Endothelial cell of umbilical vein (primary cell): ENCODE measurements at regions not wholly inside any gene's neighbourhood (a gene's known extent, or its start where the extent isn't known, plus 50 kb on each side); places are given as distances from the start of the nearest gene placed in this dataset.

Experiments used
- BruUV-seq: library from RNA; stranded (reverse); fragments of 400-500 nt; replicated peaks from 2 replicates; lab custom pipeline; 2021; lab: Mats Ljungman, UMichigan
- CTCF ChIA-PET: fragments of 300-600, 350-600 bp; sonication (Branson Sonifier 250); formaldehyde crosslinking; loops from one replicate; lab custom pipeline; 2021; ENCODE audit warnings: antibody characterized with exemption, inconsistent platforms; lab: Charles Lee
- POLR2A ChIA-PET: fragments of 300-600, 350-600 bp; sonication (Branson Sonifier 250); formaldehyde crosslinking; loops from one replicate; lab custom pipeline; 2021; ENCODE audit warnings: antibody characterized with exemption, inconsistent platforms; lab: Charles Lee
- DNase-seq: peaks from one replicate; pipeline ENCODE4 v3.0.0-alpha.2; 2011; ENCODE audit warnings: low read depth, low spot score
- FAIRE-seq: peaks from 2 replicates; lab custom pipeline; 2011; peaks lifted over from hg19 to GRCh38; lab: Jason Lieb, UNC
- H2AFZ ChIP-seq: 2 replicates; pipeline ENCODE4 v1.6.0; 2012; ENCODE audit warnings: low read depth, low read length, control low read depth, inconsistent platforms
- H3K27ac ChIP-seq: 2 replicates; pipeline ENCODE4 v1.5.1; 2011; ENCODE audit warnings: low read depth, mild to moderate bottlenecking, control low read depth, low read length, moderate library complexity; ENCODE audit not compliant: insufficient read depth
- H3K27me3 ChIP-seq, 2 experiments: 2 replicates each; pipeline versions ENCODE4 v1.6.0 to v1.6.1; 2011; ENCODE audit warnings: low read length in 2 of 2, mixed read lengths in 1 of 2; ENCODE audit not compliant: control insufficient read depth in 2 of 2, insufficient read depth in 2 of 2
- H3K36me3 ChIP-seq, 2 experiments: 2 replicates in 1 of 2; 3 replicates in 1 of 2; pipeline ENCODE4 v1.5.1; 2011; ENCODE audit warnings: low read length in 2 of 2, mild to moderate bottlenecking in 1 of 2, moderate library complexity in 1 of 2; ENCODE audit not compliant: control insufficient read depth in 2 of 2, insufficient read depth in 2 of 2; ENCODE audit errors: extremely low read depth in 1 of 2
- H3K4me1 ChIP-seq: 3 replicates; pipeline ENCODE4 v1.5.1; 2011; ENCODE audit warnings: mild to moderate bottlenecking, low read length; ENCODE audit not compliant: control insufficient read depth, insufficient read depth; ENCODE audit errors: extremely low read depth
- H3K4me2 ChIP-seq: 2 replicates; pipeline ENCODE4 v1.6.1; 2011; ENCODE audit warnings: low read length, control low read depth, mixed read lengths; ENCODE audit not compliant: insufficient read depth
- H3K4me3 ChIP-seq, 3 experiments: fragments of 200-600 bp in 1 of 3; sonication (generic), shearing (Covaris generic) in 1 of 3; replicated peaks in 1 of 3; 2 replicates each; pipeline ENCODE4 v1.5.1; 2011 to 2016; ENCODE audit warnings: control low read depth in 3 of 3, low read length in 3 of 3, mild to moderate bottlenecking in 2 of 3, inconsistent platforms in 1 of 3, low read depth in 1 of 3, moderate library complexity in 1 of 3; ENCODE audit not compliant: insufficient read depth in 1 of 3
- H3K79me2 ChIP-seq: 2 replicates; pipeline ENCODE4 v1.6.0; 2012; ENCODE audit warnings: low read length, inconsistent platforms; ENCODE audit not compliant: control insufficient read depth, insufficient read depth
- H3K9ac ChIP-seq: replicated peaks from 2 replicates; pipeline ENCODE3; 2011; ENCODE audit warnings: low read length, control low read depth; ENCODE audit not compliant: insufficient read depth; ENCODE audit errors: extremely low read depth
- H3K9me1 ChIP-seq: replicated peaks from 3 replicates; pipeline ENCODE4 v1.6.0; 2011; ENCODE audit warnings: mild to moderate bottlenecking, low read length; ENCODE audit not compliant: control insufficient read depth, insufficient read depth; ENCODE audit errors: extremely low read depth
- H3K9me3 ChIP-seq: replicated peaks from 2 replicates; pipeline ENCODE4 v1.5.1; 2012; ENCODE audit warnings: low read length, inconsistent platforms; ENCODE audit not compliant: control insufficient read depth, insufficient read depth
- H4K20me1 ChIP-seq: replicated peaks from 2 replicates; pipeline ENCODE3; 2011; ENCODE audit warnings: mild to moderate bottlenecking, low read length; ENCODE audit not compliant: control insufficient read depth, insufficient read depth; ENCODE audit errors: extremely low read depth
- CTCF ChIP-seq, 2 donors: IDR thresholded peaks; 1 replicate in 1 of 2; 2 replicates in 1 of 2; pipeline ENCODE4 v1.5.1; 2011; ENCODE audit warnings: low read length in 2 of 2, mild to moderate bottlenecking in 2 of 2, moderate library complexity in 2 of 2, control low read depth in 1 of 2, inconsistent platforms in 1 of 2, low read depth in 1 of 2; ENCODE audit not compliant: insufficient read depth in 1 of 2; ENCODE audit errors: extremely low read depth in 1 of 2
- EZH2 ChIP-seq: IDR thresholded peaks from 2 replicates; pipeline ENCODE4 v1.6.1; 2012; ENCODE audit warnings: borderline replicate concordance, low read depth, mild to moderate bottlenecking, moderate library complexity, low read length, inconsistent platforms; ENCODE audit not compliant: severe bottlenecking
- FOS ChIP-seq: IDR thresholded peaks from 2 replicates; pipeline ENCODE4 v1.6.1; 2011; ENCODE audit warnings: mild to moderate bottlenecking, low read length, moderate library complexity, borderline replicate concordance; ENCODE audit not compliant: insufficient read depth
- GATA2 ChIP-seq: IDR thresholded peaks from 2 replicates; pipeline ENCODE4 v1.7.0; 2011; ENCODE audit warnings: low read depth, mild to moderate bottlenecking, moderate library complexity, mixed read lengths, low read length; ENCODE audit not compliant: insufficient read length, insufficient read depth
- JUN ChIP-seq: IDR thresholded peaks from 2 replicates; pipeline ENCODE4 v1.6.1; 2011; ENCODE audit warnings: borderline replicate concordance, low read depth; ENCODE audit not compliant: insufficient read length, insufficient read depth
- MAX ChIP-seq: IDR thresholded peaks from 2 replicates; pipeline ENCODE4 v1.6.1; 2011; ENCODE audit not compliant: insufficient read depth, insufficient read length
- MYC ChIP-seq: IDR thresholded peaks from one replicate; pipeline ENCODE4 v1.6.1; 2011; ENCODE audit warnings: mild to moderate bottlenecking, low read depth, low read length
- POLR2A ChIP-seq: IDR thresholded peaks from 2 replicates; pipeline ENCODE4 v1.6.1; 2012; ENCODE audit warnings: low read depth, mild to moderate bottlenecking, control low read depth, low read length
- POLR2AphosphoS5 ChIP-seq: IDR thresholded peaks from 2 replicates; pipeline ENCODE4 v1.6.1; 2012; ENCODE audit warnings: low read depth, mild to moderate bottlenecking, control low read depth, low read length, moderate library complexity; ENCODE audit not compliant: insufficient read depth
- dilution Hi-C: fragments of 300-500 bp; cut with MboI; formaldehyde crosslinking; loops from one replicate; pipeline ENCODE4 v1.15.0; 2019; ENCODE audit warnings: low sequenced_read_pairs; ENCODE audit not compliant: extremely low pct_ligation_motif_present
- intact Hi-C: fragments of 100-400 bp; cut with micrococcal nuclease; formaldehyde crosslinking; loops from one replicate; pipeline ENCODE4 v1.10.0; 2022

- no peak overlapping the region for H3K9ac ChIP-seq
Measured at GRCh38 chr1:219460896-219461815, 151.7 kb downstream of the ZC3H11B start.

GRCh38 chr1:219460081-219460895 lies 152.6 kb downstream of the ZC3H11B start:
- H2AFZ ChIP-seq, result no peak overlapping the region
- H3K4me1 ChIP-seq, result no peaks in the 10 kb centered on the region
- POLR2A ChIA-PET, result no interaction called here
- no peaks in the 10 kb centered on the region for H3K79me2 ChIP-seq
- no peaks in the 10 kb centered on the region for H4K20me1 ChIP-seq
- no peaks in the 10 kb centered on the region for H3K9me3 ChIP-seq
- no peak overlapping the region for H3K4me3 ChIP-seq
- no peak overlapping the region for H3K9ac ChIP-seq
- TF ChIP-seq MAX (no peak), CTCF (IDR thresholded peaks at IDR 0.05; ENCODE audit: extremely low read depth in 1 of 2, insufficient read depth in 1 of 2, low read depth in 1 of 2, low read length in 2 of 2) (no peak), JUN (no peak), POLR2AphosphoS5 (no peak), MYC (no peak), GATA2 (no peak), EZH2 (no peak), POLR2A (no peak), FOS (no peak)
- DNase-seq (no peak), FAIRE-seq (no peak)
- no peaks in the 10 kb centered on the region for H3K36me3 ChIP-seq
- no TSS peak for BruUV-seq
- intact Hi-C loops, result no loop called here
- H3K27ac ChIP-seq, result no peak overlapping the region
- H3K4me2 ChIP-seq, result no peak overlapping the region
- no peaks in the 10 kb centered on the region for H3K9me1 ChIP-seq
- CTCF ChIA-PET, result no interaction called here
- no peaks in the 10 kb centered on the region for H3K27me3 ChIP-seq
- dilution Hi-C loops, result no loop called here

More at GRCh38 chr1:219460896-219461815, 151.7 kb downstream of the ZC3H11B start:
- Histone ChIP-seq H3K4me1 (no peaks in the 10 kb centered on the region), H3K36me3 (no peaks in the 10 kb centered on the region), H3K27me3 (no peaks in the 10 kb centered on the region), H3K4me2 (no peak overlapping the region), H3K9me1 (no peaks in the 10 kb centered on the region), H3K9me3 (no peaks in the 10 kb centered on the region), H4K20me1 (no peaks in the 10 kb centered on the region), H3K79me2 (no peaks in the 10 kb centered on the region), H3K27ac (no peak overlapping the region), H3K4me3 (no peak overlapping the region), H2AFZ (no peak overlapping the region)
- TF ChIP-seq FOS (no peak), POLR2AphosphoS5 (no peak)
- dilution Hi-C loops, result no loop called here
- no peak for FAIRE-seq
- ChIA-PET CTCF (no interaction called here), POLR2A (no interaction called here)
- intact Hi-C loops, result no loop called here
- DNase-seq, result no peak
- no TSS peak for BruUV-seq
